Neural cell (in vitro differentiated cells): ENCODE measurements at regions not wholly inside any gene's neighbourhood (a gene's known extent, or its start where the extent isn't known, plus 50 kb on each side); places are given as distances from the start of the nearest gene placed in this dataset.

ENCODE experiments used
- EP300 ChIP-seq: fragments of 450-650 bp; conservative IDR thresholded peaks from 2 replicates; pipeline ENCODE4 v1.6.1; 2014; ENCODE audit warnings: antibody characterized with exemption, mild to moderate bottlenecking, moderate library complexity; ENCODE audit not compliant: poor library complexity, severe bottlenecking
- EZH2 ChIP-seq: fragments of 200-600, 300-800 bp; shearing (Covaris generic), sonication (generic); IDR thresholded peaks from 2 replicates; pipeline ENCODE4 v1.6.1; 2014; ENCODE audit warnings: antibody characterized with exemption, low read length, borderline replicate concordance, mild to moderate bottlenecking; ENCODE audit not compliant: insufficient read depth, poor library complexity, severe bottlenecking
- MXI1 ChIP-seq: fragments of 450-650 bp; conservative IDR thresholded peaks from 2 replicates; pipeline ENCODE4 v1.6.1; 2014; ENCODE audit warnings: antibody characterized with exemption, mild to moderate bottlenecking; ENCODE audit not compliant: poor library complexity, severe bottlenecking
- POLR2AphosphoS5 ChIP-seq: IDR thresholded peaks from 2 replicates; pipeline ENCODE4 v1.6.1; 2012
- RAD21 ChIP-seq: fragments of 450-650 bp; conservative IDR thresholded peaks from 2 replicates; pipeline ENCODE4 v1.6.1; 2014; ENCODE audit warnings: antibody characterized with exemption, mild to moderate bottlenecking, moderate library complexity
- SMC3 ChIP-seq: fragments of 450-650 bp; conservative IDR thresholded peaks from 2 replicates; pipeline ENCODE4 v1.6.1; 2014; ENCODE audit warnings: antibody characterized with exemption, mild to moderate bottlenecking, moderate library complexity; ENCODE audit not compliant: poor library complexity
- TAF1 ChIP-seq: IDR thresholded peaks from 2 replicates; pipeline ENCODE4 v1.6.1; 2012; ENCODE audit warnings: low read depth
- TF ChIP-seq, protein P1 (sequence below): fragments of 450-650 bp; IDR thresholded peaks from 2 replicates; pipeline ENCODE4 v1.5.1; 2014; ENCODE audit warnings: antibody characterized with exemption, mild to moderate bottlenecking, moderate library complexity; ENCODE audit not compliant: poor library complexity, severe bottlenecking
- TF ChIP-seq, protein P2 (sequence below): IDR thresholded peaks from 2 replicates; pipeline ENCODE4 v1.6.1; 2012; ENCODE audit warnings: borderline replicate concordance

DNA sequence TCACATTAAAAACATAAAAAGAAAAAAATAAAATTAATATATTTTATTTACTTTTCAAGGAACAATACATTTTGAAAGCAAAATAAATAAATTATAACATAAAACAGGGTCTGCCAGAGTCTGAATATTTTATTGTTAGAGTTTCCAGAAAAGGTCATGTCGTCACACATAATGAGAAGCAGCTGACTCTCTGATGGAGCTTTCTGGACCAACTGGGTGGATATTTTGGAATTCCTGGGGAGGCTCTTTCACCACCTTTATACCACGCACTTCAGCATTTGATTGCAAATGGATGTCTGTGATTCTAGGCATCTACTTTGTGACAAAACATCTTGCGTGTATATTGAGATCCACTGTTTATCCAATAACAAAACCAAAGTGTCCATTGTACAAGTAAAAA lies 455.0 kb upstream of the CCDC179 start:
- TF ChIP-seq, protein P1, sequence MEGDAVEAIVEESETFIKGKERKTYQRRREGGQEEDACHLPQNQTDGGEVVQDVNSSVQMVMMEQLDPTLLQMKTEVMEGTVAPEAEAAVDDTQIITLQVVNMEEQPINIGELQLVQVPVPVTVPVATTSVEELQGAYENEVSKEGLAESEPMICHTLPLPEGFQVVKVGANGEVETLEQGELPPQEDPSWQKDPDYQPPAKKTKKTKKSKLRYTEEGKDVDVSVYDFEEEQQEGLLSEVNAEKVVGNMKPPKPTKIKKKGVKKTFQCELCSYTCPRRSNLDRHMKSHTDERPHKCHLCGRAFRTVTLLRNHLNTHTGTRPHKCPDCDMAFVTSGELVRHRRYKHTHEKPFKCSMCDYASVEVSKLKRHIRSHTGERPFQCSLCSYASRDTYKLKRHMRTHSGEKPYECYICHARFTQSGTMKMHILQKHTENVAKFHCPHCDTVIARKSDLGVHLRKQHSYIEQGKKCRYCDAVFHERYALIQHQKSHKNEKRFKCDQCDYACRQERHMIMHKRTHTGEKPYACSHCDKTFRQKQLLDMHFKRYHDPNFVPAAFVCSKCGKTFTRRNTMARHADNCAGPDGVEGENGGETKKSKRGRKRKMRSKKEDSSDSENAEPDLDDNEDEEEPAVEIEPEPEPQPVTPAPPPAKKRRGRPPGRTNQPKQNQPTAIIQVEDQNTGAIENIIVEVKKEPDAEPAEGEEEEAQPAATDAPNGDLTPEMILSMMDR: no peak
- TF ChIP-seq POLR2AphosphoS5: no peak
- TF ChIP-seq, protein P2, sequence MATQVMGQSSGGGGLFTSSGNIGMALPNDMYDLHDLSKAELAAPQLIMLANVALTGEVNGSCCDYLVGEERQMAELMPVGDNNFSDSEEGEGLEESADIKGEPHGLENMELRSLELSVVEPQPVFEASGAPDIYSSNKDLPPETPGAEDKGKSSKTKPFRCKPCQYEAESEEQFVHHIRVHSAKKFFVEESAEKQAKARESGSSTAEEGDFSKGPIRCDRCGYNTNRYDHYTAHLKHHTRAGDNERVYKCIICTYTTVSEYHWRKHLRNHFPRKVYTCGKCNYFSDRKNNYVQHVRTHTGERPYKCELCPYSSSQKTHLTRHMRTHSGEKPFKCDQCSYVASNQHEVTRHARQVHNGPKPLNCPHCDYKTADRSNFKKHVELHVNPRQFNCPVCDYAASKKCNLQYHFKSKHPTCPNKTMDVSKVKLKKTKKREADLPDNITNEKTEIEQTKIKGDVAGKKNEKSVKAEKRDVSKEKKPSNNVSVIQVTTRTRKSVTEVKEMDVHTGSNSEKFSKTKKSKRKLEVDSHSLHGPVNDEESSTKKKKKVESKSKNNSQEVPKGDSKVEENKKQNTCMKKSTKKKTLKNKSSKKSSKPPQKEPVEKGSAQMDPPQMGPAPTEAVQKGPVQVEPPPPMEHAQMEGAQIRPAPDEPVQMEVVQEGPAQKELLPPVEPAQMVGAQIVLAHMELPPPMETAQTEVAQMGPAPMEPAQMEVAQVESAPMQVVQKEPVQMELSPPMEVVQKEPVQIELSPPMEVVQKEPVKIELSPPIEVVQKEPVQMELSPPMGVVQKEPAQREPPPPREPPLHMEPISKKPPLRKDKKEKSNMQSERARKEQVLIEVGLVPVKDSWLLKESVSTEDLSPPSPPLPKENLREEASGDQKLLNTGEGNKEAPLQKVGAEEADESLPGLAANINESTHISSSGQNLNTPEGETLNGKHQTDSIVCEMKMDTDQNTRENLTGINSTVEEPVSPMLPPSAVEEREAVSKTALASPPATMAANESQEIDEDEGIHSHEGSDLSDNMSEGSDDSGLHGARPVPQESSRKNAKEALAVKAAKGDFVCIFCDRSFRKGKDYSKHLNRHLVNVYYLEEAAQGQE: no peak
- no peak for TF ChIP-seq EP300
- TF ChIP-seq EZH2: no peak
- no peak for TF ChIP-seq MXI1
- no peak for TF ChIP-seq TAF1
- TF ChIP-seq RAD21: no peak
- TF ChIP-seq SMC3: no peak
